DMS 273 (cell line): ENCODE measurements at regions not wholly inside any gene's neighbourhood (a gene's known extent, or its start where the extent isn't known, plus 50 kb on each side); places are given as distances from the start of the nearest gene placed in this dataset.
"Not testable (repeated sequence)": the region's sequence is repeated elsewhere in the genome, so short reads cannot be mapped to it uniquely, and the experiment has no call there.

Source experiments
- DNase-seq: peaks from one replicate; lab custom pipeline; 2025; ENCODE audit not compliant: unreplicated experiment; lab: John Stamatoyannopoulos, UW

- no peak for DNase-seq
Observed at GRCh38 chr7:51472873-51473272, 156.3 kb upstream of the COBL start.

GRCh38 chr7:51471981-51472296 is 155.3 kb upstream of the COBL start:
- DNase-seq: peak; percentile 35

- peak; percentile 68 for DNase-seq
Observed at GRCh38 chr7:51471210-51471980, 154.8 kb upstream of the COBL start.

GRCh38 chr7:51467384-51468017 is 150.9 kb upstream of the COBL start:
- no peak for DNase-seq

- no peak for DNase-seq
Observed at GRCh38 chr7:51459809-51460208, 143.2 kb upstream of the COBL start.

- no peak for DNase-seq
Observed at GRCh38 chr7:51458693-51459092, 142.1 kb upstream of the COBL start.

GRCh38 chr7:51457079-51457478 is 140.5 kb upstream of the COBL start:
- DNase-seq: no peak

- DNase-seq: no peak
Observed at GRCh38 chr7:51456431-51457060, 139.9 kb upstream of the COBL start.

- peak; percentile 50 for DNase-seq
Observed at GRCh38 chr7:51455948-51456347, 139.3 kb upstream of the COBL start.

GRCh38 chr7:51455513-51455912 is 138.9 kb upstream of the COBL start:
- DNase-seq: no peak

GRCh38 chr7:51455086-51455485 is 138.5 kb upstream of the COBL start:
- peak; percentile 32 for DNase-seq

GRCh38 chr7:51452694-51453093 is 136.1 kb upstream of the COBL start:
- no peak for DNase-seq

- peak; percentile 35 for DNase-seq
Observed at GRCh38 chr7:51451751-51452476, 135.3 kb upstream of the COBL start.

GRCh38 chr7:51450541-51450940 is 133.9 kb upstream of the COBL start:
- no peak for DNase-seq

GRCh38 chr7:51446785-51447184 is 130.2 kb upstream of the COBL start:
- DNase-seq: no peak

GRCh38 chr7:51446356-51446755 is 129.7 kb upstream of the COBL start:
- no peak for DNase-seq

GRCh38 chr7:51444936-51445335 is 128.3 kb upstream of the COBL start:
- DNase-seq: no peak

- DNase-seq: peak; percentile 91
Observed at GRCh38 chr7:51430480-51431086, 114.0 kb upstream of the COBL start.

- peak; percentile 57 for DNase-seq
Observed at GRCh38 chr7:51428217-51428887, 111.7 kb upstream of the COBL start.

- DNase-seq: no peak
Observed at GRCh38 chr7:51426163-51426562, 109.6 kb upstream of the COBL start.

GRCh38 chr7:51409934-51410333 is 93.3 kb upstream of the COBL start:
- not testable (repeated sequence) for DNase-seq
